HG03135 (cell line): ENCODE measurements at regions not wholly inside any gene's neighbourhood (a gene's known extent, or its start where the extent isn't known, plus 50 kb on each side); places are given as distances from the start of the nearest gene placed in this dataset.

Source experiments
- ATAC-seq: cut with Tn5 transposase; IDR thresholded peaks from one replicate; pipeline ENCODE4 v1.9.1; 2021; ENCODE audit warnings: mild to moderate bottlenecking, moderate library complexity; ENCODE audit not compliant: unreplicated experiment

DNA sequence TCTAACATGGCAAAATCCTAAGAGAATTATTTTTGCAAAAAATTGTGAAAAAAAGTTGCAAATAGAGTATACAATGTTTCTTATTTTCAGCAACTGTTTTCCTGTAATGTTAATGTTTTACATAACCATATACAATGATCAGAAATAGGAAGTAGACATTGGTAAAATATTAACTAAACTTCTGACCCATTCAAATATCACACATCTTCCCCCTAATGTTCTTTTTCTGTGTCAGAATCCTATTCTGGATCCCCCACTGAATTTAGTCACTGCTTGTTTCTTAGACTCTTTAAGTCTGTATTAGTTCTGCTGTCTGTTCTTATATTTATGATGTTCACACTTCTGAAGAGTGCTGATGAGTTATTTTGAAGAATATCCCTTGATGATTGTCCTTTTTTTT lies 62.0 kb downstream of the HFE start:
- no peak for ATAC-seq

DNA sequence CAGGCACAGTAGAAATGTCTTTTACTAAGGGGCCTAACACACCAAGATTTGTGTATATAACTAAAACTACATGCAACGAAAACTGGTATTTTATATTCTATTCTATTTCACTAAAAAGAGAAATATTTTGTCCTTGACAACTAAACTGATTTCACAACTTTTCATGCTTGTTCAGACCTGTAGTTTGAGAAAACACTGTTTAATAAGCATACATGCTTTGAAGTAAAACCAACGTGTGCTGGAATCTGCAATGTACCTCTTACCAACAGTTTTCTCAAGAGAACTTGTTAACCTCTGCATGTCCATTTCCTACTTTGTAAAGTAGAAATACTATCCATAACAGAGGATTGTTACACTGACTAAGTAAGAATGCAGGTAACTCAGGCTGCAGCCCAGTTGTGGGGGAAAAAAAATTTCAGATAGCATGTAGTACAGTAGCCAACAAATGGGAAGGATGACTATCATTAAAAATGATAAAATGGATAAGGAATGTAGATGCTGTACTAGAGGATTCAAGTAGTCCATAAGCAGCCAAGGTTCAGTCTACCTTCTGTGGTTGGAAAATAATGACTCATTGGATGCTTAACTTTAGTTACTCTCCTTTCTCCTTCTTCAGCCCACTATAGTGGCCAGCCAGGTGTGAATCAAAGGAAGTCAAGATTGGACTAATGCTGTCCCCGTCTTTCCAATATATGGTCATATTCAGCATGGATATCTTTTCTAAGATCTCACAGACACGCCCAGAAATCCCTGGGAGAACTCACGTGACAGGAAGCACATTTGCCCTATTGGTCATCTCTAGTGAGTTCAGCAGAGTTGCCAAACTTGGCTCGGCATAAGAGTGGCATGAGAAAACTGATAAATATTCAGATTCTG lies 65.2 kb downstream of the HFE start:
- no peak for ATAC-seq

DNA sequence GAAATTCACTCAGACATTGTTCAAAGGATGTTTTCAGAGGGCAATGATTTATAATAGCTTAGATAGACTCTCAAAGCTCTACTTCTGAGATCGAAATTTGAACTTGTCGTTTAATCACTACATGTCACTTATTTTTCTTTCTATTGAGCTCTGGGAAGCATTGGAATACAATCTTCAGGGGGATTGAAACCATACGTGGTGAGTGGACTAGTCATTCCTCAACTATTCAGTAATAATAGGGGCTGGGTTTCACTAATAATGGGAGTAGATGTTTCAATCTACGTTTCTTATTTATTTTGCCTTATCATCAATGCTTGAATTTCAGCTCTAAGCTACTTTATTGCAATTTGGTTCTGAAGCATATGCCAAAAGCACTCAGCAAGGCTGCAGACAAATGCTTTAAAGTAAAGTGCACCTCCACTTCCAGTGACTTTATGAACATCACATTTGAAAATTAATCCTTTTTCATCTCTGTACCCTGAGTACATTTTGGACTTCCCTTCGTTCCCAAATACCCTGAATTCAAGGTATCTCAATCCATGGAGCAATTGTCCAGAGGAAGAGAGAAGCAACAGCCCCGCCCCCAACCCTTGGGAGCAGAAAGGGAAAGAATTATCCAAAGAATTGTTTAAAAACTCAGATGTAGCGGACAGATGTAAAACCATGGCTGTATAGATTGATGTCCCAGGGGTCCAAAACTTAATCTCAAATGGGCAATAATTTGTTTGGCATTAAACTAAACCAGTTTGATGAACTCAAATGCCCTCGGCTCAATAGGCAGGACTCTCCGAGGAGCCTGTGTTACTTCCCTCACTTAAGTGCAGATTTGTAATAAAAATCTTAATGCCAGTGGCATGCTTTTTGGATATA lies 68.1 kb downstream of the HFE start:
- no peak for ATAC-seq

DNA sequence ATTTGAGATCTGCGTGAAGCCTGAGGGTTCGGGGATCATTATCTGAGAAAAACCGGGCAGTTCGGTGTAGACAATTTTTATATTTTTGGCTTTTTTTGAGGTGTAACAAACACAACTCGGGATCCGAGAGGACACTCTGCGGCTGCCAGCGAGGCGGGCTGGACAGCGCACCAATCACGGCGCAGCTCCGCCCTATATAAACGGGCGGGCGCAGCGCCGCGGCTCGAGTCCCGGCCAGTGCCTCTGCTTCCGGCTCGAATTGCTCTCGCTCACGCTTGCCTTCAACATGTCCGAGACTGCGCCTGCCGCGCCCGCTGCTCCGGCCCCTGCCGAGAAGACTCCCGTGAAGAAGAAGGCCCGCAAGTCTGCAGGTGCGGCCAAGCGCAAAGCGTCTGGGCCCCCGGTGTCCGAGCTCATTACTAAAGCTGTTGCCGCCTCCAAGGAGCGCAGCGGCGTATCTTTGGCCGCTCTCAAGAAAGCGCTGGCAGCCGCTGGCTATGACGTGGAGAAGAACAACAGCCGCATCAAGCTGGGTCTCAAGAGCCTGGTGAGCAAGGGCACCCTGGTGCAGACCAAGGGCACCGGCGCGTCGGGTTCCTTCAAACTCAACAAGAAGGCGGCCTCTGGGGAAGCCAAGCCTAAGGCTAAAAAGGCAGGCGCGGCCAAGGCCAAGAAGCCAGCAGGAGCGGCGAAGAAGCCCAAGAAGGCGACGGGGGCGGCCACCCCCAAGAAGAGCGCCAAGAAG lies 69.0 kb downstream of the HFE start:
- ATAC-seq, result peak; percentile 44

DNA sequence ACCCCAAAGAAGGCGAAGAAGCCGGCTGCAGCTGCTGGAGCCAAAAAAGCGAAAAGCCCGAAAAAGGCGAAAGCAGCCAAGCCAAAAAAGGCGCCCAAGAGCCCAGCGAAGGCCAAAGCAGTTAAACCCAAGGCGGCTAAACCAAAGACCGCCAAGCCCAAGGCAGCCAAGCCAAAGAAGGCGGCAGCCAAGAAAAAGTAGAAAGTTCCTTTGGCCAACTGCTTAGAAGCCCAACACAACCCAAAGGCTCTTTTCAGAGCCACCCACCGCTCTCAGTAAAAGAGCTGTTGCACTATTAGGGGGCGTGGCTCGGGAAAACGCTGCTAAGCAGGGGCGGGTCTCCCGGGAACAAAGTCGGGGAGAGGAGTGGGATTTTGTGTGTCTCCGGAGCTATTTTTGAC lies 69.6 kb downstream of the HFE start:
- ATAC-seq, result peak; percentile 8

DNA sequence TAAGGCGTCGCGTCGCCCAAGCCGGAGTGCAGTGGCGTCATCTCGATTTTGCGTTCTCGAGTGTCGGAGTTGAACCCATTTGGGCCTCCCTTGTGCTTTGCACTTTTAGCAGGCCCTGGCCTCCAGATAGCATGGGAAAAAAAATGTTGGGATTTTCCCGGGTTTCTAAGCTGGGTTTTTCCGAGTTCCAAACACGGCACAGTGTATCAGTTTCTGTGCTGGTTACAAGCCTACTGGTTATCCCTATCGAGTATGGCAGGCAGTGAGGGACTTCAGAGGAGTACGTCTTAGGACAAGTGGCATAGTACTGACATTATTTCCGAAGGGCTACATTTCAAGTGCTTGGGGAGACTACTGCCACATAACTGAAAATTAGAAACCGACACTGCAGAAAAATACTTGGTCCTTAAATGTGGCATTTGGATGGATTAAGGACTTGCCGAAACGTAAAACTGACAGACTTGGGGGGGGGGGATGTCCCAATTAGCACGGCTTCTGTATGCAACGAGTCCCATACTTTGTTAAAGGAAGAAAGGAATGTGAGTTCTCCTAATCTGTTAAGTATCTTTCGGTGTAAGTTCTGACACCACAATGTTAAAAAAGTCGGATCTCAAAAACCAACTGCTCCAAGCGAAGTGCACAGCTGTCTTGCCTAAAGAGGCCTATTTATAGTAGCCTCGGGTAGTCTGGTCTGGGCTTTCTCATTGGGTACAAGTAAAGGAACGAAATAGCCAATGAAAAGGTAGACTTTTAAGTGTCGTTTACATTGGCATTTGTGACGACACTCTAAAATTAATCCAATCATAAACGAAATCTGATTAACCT lies 70.2 kb downstream of the HFE start:
- ATAC-seq, result peak; percentile 67

DNA sequence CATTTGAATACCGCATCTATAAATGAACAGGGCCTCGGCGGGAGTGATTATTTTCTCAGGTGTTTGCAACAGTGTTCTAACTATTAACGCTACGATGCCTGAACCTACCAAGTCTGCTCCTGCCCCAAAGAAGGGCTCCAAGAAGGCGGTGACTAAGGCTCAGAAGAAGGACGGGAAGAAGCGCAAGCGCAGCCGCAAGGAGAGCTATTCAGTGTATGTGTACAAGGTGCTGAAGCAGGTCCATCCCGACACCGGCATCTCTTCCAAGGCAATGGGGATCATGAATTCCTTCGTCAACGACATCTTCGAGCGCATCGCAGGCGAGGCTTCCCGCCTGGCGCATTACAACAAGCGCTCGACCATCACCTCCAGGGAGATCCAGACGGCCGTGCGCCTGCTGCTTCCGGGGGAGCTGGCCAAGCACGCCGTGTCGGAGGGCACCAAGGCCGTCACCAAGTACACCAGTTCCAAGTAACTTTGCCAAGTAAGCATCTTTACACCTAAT lies 70.9 kb downstream of the HFE start:
- ATAC-seq, result no peak

DNA sequence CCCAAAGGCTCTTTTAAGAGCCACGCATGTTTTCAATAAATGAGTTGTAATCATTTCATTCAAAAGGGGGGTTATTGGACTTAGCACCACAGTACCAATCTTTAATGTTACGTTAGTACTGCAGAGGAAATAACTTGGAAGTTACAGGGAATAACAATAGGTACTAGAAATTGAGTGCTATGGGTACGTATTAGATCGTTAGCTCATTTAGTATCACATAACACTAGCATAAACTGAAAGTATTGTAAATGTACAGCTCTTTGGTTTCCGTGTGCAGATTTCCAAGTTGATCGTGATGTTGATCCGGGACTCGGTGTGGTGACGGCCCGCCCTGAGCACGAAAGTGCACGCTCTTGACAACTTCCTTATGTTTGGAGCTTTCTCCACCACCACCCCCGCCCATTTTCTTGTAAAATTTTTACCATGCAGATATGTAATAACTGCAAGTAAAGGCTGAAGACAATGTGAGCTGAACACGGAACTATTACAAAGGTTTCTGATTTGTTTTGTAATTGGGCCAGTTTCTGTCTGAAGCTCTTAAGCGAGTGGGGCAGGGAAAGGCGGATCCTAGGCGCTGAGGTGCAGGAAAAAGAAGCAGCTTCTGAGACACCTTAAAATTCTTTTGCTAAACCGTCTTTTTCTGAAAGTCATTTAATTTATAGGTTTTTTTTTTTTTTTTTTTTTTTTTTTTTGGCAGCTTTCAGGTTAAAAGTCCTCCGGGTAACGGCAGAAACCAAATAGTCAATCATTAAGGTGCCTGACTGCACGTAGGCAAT lies 71.5 kb downstream of the HFE start:
- no peak for ATAC-seq

DNA sequence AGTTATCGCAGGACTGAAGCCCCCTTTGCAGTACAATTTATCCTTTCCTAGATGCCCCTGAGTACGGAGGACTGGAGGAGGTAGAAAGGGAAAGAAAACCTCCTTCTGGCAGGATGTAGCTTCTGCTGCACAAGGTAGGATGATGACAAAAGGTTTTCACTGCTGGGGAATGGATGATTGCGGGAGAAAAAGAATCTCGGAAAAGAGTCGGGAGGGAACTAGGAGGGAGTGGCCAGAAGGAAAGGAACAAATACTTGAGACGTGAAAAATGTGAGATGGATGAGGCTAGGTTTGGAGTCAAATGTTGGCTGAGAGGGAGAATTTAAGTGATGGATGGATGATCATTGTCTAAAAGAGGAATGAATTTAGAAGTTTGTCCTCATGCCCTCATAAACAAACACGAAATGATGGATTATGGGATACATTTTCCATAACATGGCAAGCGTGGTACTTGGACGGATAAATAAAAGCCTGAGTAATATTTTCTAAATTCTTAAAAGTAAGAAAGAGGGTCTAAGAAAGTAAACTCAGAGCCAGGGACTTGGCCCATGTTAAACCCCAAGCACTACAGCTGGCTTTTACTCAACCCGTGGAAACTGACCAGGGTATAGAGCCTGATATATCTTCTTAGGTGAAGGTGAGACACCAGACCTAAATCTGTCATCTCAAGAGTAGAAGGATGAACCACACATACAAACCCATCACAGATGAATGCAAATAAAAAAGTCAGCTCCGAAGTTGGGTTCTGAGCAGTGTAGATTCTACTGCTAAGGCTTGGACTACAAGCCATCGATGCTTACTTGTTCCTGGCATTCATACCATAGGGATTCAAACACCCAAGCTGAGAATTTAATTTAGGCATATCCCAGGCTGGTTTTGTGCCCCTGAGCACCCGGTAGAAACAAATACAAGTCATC lies 72.4 kb downstream of the HFE start:
- no peak for ATAC-seq

DNA sequence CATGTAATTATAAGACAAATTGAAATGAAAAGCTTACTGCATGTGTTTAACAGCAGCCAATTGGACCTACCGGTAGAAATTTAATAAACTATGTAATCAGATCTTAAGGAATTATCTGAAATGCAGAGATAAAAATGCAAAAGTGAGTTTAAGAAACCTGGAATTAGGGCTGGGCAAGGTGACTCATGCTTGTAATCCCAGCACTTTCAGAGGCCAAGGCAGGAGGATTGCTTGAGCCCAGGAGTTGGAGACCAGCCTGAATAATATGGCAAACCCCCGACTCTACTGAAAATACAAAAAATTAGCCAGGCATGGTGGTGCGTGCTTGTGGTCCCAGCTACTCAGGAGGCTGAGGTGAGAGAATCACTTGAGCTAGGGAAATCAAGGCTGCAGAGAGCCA lies 74.1 kb downstream of the HFE start:
- no peak for ATAC-seq

DNA sequence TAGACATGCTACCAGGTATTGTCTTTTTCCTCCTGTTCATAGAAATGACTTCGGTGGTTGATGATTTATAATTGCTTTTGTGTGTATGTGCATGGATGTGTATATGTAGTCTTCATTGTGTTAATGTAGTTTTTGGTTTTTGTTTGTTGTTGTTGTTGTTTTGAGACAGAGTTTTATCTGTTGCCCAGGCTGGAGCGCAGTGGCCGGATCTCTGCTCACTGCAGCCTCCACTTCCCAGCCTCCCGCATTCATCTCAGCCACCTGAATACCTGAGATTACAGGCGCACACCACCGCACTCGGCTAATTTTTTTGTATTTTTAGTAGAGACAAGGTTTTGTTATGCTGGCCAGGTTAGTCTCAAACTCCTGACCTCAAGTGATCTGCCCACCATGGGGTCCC lies 75.2 kb downstream of the HFE start:
- no peak for ATAC-seq

DNA sequence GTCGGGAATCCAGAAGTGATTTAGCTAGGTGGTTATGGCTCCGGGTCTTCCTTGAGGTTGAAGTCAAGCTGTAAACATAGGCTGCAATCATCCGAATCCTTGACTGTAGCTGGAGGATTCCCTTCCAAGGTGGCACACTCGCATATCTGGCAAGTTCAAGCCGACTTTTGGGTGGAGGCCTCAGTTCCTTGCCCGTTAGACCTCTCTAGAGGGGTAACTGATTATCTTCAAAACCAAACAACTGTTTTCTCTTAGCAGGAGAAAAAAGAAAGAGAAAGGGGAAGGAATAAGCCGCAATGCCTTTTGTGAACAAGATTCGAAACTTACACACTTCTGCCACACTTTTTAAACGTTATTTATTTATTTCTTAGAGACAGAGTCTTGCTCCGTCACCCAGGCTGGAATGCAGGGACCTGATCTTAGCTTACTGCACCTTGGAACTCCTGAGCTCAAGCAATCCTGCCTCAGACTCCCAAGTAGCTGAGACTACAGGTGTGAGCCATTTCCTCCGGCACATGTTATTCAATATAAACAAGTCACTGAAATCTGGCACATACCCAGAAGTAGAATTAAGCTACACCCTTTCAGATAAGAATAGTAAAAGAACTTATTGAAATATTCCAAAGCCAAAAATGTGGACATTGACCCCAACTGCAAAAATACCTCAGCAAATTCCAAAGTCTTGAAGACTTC lies 76.3 kb downstream of the HFE start:
- ATAC-seq, result no peak

DNA sequence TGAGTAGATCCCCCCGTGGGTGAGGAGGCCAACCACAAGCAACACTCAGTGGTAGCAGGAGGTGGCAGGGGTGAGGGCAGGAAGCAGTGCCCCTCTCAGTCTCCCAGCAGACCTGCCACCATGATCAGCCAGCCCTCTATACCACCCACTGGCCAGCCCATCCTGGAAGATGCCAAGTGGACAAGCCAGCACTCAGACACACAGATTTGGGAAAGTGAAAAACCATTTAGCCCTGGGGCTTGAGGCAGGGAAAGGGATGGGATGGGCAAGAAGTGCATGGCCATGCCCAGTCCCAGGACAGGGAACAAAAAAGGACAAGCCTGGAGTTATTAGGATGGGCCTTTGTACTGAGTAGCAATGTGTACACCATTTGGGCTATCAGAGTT lies 76.9 kb downstream of the HFE start:
- no peak for ATAC-seq

DNA sequence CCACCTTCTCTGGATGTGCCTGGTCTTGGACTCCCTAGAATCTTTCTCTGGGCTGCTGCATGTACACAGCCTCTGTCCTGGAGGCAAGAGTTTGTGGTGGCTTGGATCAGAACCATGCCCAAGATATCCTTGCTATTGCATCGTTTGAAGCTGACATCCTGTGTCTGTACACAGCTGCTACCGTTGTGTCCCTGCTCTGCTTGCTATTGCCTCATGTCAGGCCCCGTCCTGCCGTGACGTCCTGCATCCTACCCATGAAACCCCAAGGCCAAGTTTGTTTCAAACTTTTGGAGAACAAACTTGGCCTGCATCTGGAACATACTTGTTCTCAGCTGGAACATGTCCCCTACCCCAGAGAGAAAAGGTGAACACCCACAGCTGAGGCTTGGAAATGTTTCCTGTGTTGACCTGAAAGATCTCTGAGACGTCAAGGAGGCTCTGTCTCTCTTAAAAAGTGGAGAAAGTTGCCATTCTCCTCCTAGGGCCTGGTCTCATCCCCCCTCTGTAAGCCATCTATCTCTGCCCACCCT lies 78.1 kb downstream of the HFE start:
- no peak for ATAC-seq

DNA sequence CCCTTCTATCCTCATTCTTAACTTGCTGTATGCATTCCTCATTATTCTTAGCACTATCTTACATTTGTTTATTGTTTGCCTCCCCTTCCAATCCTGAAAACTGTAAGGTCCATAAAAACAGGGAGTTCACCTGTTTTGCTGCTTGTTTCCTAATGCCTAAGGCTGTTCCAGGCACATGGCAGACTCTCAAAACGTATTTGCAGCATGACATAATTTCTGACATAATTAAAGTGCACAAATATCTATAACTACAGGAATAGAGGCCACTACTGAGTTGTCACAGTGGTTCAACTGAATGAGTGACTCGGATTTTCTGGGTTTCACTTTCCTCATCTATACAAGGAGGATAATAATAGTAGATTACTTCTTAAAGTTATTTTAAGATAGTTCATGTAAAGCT lies 83.0 kb downstream of the HFE start:
- no peak for ATAC-seq

DNA sequence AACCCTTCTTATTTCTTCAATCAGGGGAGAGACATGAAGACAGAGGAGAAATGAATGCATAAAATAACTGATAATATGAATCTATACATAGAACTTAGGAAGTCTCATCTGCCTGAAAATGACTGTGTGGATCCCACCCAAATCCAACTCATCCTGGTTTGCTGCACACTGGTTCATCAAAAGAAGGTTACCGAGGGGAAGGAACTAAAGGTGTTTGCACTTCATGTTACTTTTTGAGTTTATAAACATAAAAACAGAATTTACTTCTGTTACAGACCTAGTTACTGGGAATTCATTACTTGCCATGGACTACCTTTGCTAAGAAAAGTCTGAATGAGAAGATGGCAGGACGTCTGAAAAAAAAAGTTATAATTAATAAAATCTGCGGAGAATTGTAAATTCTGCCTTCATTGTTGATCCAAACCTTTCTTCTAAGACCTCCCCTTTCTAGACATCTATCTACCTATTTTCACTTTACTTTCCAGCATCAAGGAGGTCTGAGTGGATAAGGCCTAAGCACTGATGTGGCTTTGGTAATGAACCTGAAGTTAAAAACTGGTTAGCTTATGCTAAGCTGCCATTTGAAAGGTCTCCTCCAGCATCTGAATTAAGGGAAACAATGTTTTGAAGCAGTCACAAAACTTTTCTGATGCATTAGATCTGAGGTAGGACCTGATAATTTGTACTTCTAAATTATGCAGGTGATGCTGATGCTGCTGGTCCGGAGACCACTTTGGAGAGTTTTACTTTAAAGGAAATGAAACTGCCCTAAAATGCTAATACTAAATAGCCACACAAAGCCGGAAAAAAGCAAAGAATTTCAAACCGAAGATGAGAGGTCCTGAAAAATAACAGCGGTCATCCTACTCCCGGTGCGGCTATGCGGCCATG lies 84.0 kb downstream of the HFE start:
- no peak for ATAC-seq

DNA sequence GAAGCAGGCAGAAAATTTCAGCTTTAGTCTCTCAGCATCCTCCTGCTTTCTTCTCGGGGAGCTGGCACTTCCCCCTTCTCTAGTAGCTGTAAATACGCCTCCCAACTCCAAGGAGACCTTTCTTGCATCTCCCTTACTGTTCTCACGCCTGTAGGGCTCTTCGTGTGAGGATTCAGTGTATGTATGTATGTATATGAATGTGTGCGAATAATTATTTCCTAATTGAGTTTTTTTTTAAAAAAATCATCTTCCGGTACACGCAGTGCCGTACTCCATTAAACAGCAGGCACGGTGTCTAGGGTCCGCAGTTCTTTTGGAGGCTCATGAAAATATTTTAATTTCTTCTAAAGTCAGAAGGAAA lies 85.4 kb downstream of the HFE start:
- no peak for ATAC-seq
